Loucy (cell line): ENCODE measurements at regions not wholly inside any gene's neighbourhood (a gene's known extent, or its start where the extent isn't known, plus 50 kb on each side); places are given as distances from the start of the nearest gene placed in this dataset.

ENCODE experiments used
- H2AFZ ChIP-seq: fragments of 200-600 bp; sonication (generic); 2 replicates; pipeline ENCODE4 v1.6.0; 2016; ENCODE audit warnings: antibody characterized with exemption, mild to moderate bottlenecking, low read length, moderate library complexity
- H3F3A ChIP-seq: fragments of 200-600 bp; 2 replicates; pipeline ENCODE4 v1.6.0; 2016; ENCODE audit warnings: antibody characterized with exemption, low read depth, mild to moderate bottlenecking
- H3K27me3 ChIP-seq: fragments of 200-600 bp; sonication (generic); 2 replicates; pipeline ENCODE4 v1.6.1; 2014; ENCODE audit warnings: low read length, mild to moderate bottlenecking; ENCODE audit not compliant: insufficient read depth, poor library complexity, severe bottlenecking
- H3K36me3 ChIP-seq: fragments of 200-600 bp; sonication (generic); 2 replicates; pipeline ENCODE4 v1.6.1; 2016; ENCODE audit warnings: low read length; ENCODE audit not compliant: insufficient read depth
- H3K4me1 ChIP-seq: fragments of 200-600 bp; sonication (generic); 2 replicates; pipeline ENCODE4 v1.5.1; 2014; ENCODE audit warnings: low read length, mild to moderate bottlenecking; ENCODE audit not compliant: insufficient read depth, poor library complexity, severe bottlenecking
- H3K4me2 ChIP-seq: fragments of 200-600 bp; sonication (generic); 2 replicates; pipeline ENCODE4 v1.6.0; 2014; ENCODE audit warnings: antibody characterized with exemption, low read length, low read depth, mild to moderate bottlenecking; ENCODE audit not compliant: poor library complexity, severe bottlenecking
- H3K4me3 ChIP-seq: fragments of 200-600 bp; sonication (generic); 2 replicates; pipeline ENCODE4 v1.5.1; 2014; ENCODE audit warnings: low read length, mild to moderate bottlenecking, mixed read lengths; ENCODE audit not compliant: poor library complexity, severe bottlenecking
- H3K79me2 ChIP-seq: fragments of 200-600 bp; sonication (generic); 2 replicates; pipeline ENCODE4 v1.6.1; 2014; ENCODE audit warnings: low read length; ENCODE audit not compliant: insufficient read depth
- H3K9ac ChIP-seq: fragments of 200-600 bp; sonication (generic); 2 replicates; pipeline ENCODE4 v1.6.0; 2014; ENCODE audit warnings: mild to moderate bottlenecking, low read depth, low read length, moderate library complexity; ENCODE audit not compliant: poor library complexity, severe bottlenecking
- H3K9me2 ChIP-seq: fragments of 200-600 bp; sonication (generic); replicated peaks from 2 replicates; pipeline ENCODE4 v1.6.1; 2016; ENCODE audit warnings: low read depth, low read length, mixed read lengths
- H3K9me3 ChIP-seq: fragments of 200-600 bp; sonication (generic); 2 replicates; pipeline ENCODE4 v1.6.1; 2014; ENCODE audit warnings: mild to moderate bottlenecking, antibody characterized with exemption, low read length, low read depth; ENCODE audit not compliant: insufficient read depth
- H4K20me1 ChIP-seq: fragments of 200-600 bp; sonication (generic); 2 replicates; pipeline ENCODE4 v1.6.0; 2014; ENCODE audit warnings: antibody characterized with exemption, low read length, mild to moderate bottlenecking; ENCODE audit not compliant: insufficient read depth, poor library complexity, severe bottlenecking
- CTCF ChIP-seq: fragments of 200-600 bp; sonication (generic); conservative IDR thresholded peaks from 2 replicates; pipeline ENCODE4 v1.5.1; 2014; ENCODE audit warnings: mild to moderate bottlenecking, antibody characterized with exemption, low read length
- EZH2phosphoT487 ChIP-seq: fragments of 200-600 bp; IDR thresholded peaks from 2 replicates; pipeline ENCODE4 v1.6.1; 2018; ENCODE audit warnings: antibody characterized with exemption, mild to moderate bottlenecking, moderate library complexity, borderline replicate concordance

DNA sequence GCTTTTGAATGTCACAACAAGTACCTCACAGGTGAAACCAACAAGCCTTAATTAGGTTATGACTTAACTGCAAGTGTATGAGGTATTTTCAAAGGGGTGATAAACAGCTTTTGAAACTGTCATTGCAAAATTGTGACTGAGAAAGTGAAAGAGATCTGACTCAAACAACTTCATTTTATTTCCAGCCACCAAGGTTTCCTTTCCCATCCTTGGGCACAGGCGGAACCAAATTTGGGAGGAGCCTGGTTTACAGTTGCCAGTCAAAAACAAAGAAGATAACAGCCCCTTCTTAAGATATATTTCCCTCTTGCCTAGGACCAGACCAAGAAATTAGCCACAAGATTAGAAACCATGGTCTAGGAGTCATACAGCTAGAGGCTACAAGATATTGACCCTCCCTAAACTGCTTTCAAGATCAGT lies 417.1 kb downstream of the CSNK1G3 start:
- Histone ChIP-seq H2AFZ (no peak overlapping the region), H3K4me2 (no peak overlapping the region), H3K9me3 (no peaks in the 10 kb centered on the region), H3K9me2 (no peaks in the 10 kb centered on the region), H3K79me2 (no peaks in the 10 kb centered on the region), H3K27me3 (no peaks in the 10 kb centered on the region), H4K20me1 (no peaks in the 10 kb centered on the region), H3F3A (no peaks in the 10 kb centered on the region), H3K9ac (no peak overlapping the region), H3K4me3 (no peak overlapping the region), H3K4me1 (no peaks in the 10 kb centered on the region), H3K36me3 (no peaks in the 10 kb centered on the region)
- TF ChIP-seq CTCF (no peak), EZH2phosphoT487 (no peak)

DNA sequence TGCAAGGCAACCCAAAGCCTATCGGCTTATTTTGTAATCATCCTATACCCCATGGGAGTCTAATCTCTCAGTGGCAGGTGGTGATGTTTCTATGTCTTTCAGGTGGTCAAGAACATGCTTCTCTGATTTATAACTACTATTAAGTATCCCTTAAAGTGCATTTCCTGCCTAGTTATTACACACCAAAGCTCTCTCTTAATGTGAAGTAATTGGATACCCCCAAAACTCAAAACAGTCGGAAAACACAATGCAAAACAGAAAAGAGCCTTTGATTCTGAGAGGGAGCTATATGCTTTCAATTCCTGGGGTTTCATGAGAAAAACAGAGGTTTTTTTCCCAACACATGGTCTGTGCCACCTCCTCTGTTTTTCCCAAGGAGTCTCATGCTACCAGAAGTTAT lies 416.4 kb downstream of the CSNK1G3 start:
- Histone ChIP-seq H3K9me3 (no peaks in the 10 kb centered on the region), H3K27me3 (no peaks in the 10 kb centered on the region), H3K79me2 (no peaks in the 10 kb centered on the region), H2AFZ (no peak overlapping the region), H3F3A (no peaks in the 10 kb centered on the region), H3K4me3 (no peak overlapping the region), H3K4me2 (no peak overlapping the region), H3K36me3 (no peaks in the 10 kb centered on the region), H3K4me1 (no peaks in the 10 kb centered on the region), H4K20me1 (no peaks in the 10 kb centered on the region), H3K9me2 (no peaks in the 10 kb centered on the region), H3K9ac (no peak overlapping the region)
- TF ChIP-seq EZH2phosphoT487: no peak
- no peak for TF ChIP-seq CTCF

GRCh38 chr5:123921193-123921592 lies 409.2 kb downstream of the CSNK1G3 start:
- H3K27me3 ChIP-seq: no peaks in the 10 kb centered on the region
- no peaks in the 10 kb centered on the region for H3K9me2 ChIP-seq
- H4K20me1 ChIP-seq: no peaks in the 10 kb centered on the region
- no peak overlapping the region for H3K4me3 ChIP-seq
- no peak overlapping the region for H3K4me2 ChIP-seq
- H3F3A ChIP-seq: no peaks in the 10 kb centered on the region
- H3K4me1 ChIP-seq: no peaks in the 10 kb centered on the region
- no peaks in the 10 kb centered on the region for H3K36me3 ChIP-seq
- H3K9ac ChIP-seq: no peak overlapping the region
- no peaks in the 10 kb centered on the region for H3K79me2 ChIP-seq
- TF ChIP-seq EZH2phosphoT487: no peak
- TF ChIP-seq CTCF: no peak
- no peak overlapping the region for H2AFZ ChIP-seq
- H3K9me3 ChIP-seq: no peaks in the 10 kb centered on the region
